HepG2 (cell line): ENCODE measurements at regions not wholly inside any gene's neighbourhood (a gene's known extent, or its start where the extent isn't known, plus 50 kb on each side); places are given as distances from the start of the nearest gene placed in this dataset.

ENCODE experiments used
- AGO1 ChIP-seq: fragments of 200-400 bp; formaldehyde crosslinking; IDR thresholded peaks from 2 replicates; pipeline ENCODE4 v1.6.1; 2017; ENCODE audit warnings: mild to moderate bottlenecking, low read depth, low read length, moderate library complexity; ENCODE audit not compliant: poor library complexity, severe bottlenecking
- BRD4 ChIP-seq: sonication (generic); formaldehyde crosslinking; IDR thresholded peaks from 2 replicates; pipeline ENCODE4 v1.4.0; 2020; ENCODE audit warnings: missing genetic modification reagents
- GABPB1 ChIP-seq: IDR thresholded peaks from 2 replicates; pipeline ENCODE4 v1.6.1; 2016; ENCODE audit warnings: mild to moderate bottlenecking, missing genetic modification reagents, moderate library complexity, missing compliant biosample characterization
- HNRNPL ChIP-seq: fragments of 200-400 bp; formaldehyde crosslinking; IDR thresholded peaks from 2 replicates; pipeline ENCODE4 v1.6.1; 2017; ENCODE audit warnings: mild to moderate bottlenecking, low read depth, low read length
- LCORL ChIP-seq, 2 experiments: fragments of 450-650 bp in 1 of 2; sonication (generic) in 1 of 2; formaldehyde crosslinking in 1 of 2; IDR thresholded peaks; 2 replicates each; pipeline versions ENCODE4 v1.5.0 to v1.6.1; 2017 to 2020; ENCODE audit warnings: antibody characterized with exemption in 1 of 2, missing genetic modification reagents in 1 of 2
- NFATC3 ChIP-seq: sonication (generic); formaldehyde crosslinking; IDR thresholded peaks from 2 replicates; pipeline ENCODE4 v1.5.1; 2020; ENCODE audit warnings: mild to moderate bottlenecking, missing genetic modification reagents
- NFYC ChIP-seq: IDR thresholded peaks from 2 replicates; pipeline ENCODE4 v1.6.1; 2016; ENCODE audit warnings: missing genetic modification reagents, missing compliant biosample characterization
- PRDM15 ChIP-seq: sonication (generic); formaldehyde crosslinking; IDR thresholded peaks from 2 replicates; pipeline ENCODE4 v1.4.0; 2020; ENCODE audit warnings: missing genetic modification reagents
- THRA ChIP-seq: sonication (generic); formaldehyde crosslinking; IDR thresholded peaks from 2 replicates; pipeline ENCODE4 v1.4.0; 2020; ENCODE audit warnings: missing genetic modification reagents, borderline replicate concordance
- ZBED4 ChIP-seq: sonication (generic); formaldehyde crosslinking; IDR thresholded peaks from 2 replicates; pipeline ENCODE4 v1.4.0; 2020; ENCODE audit warnings: missing genetic modification reagents, borderline replicate concordance
- ZC3H4 ChIP-seq: sonication (generic); formaldehyde crosslinking; IDR thresholded peaks from 2 replicates; pipeline ENCODE4 v1.4.0; 2020; ENCODE audit warnings: missing genetic modification reagents, borderline replicate concordance
- ZNF7 ChIP-seq: IDR thresholded peaks from 2 replicates; pipeline ENCODE4 v1.6.1; 2016; ENCODE audit warnings: missing biosample characterization, missing genetic modification reagents
- ZSCAN25 ChIP-seq: sonication (generic); formaldehyde crosslinking; IDR thresholded peaks from 2 replicates; pipeline ENCODE4 v1.8.0; 2022; ENCODE audit warnings: mild to moderate bottlenecking, missing genetic modification reagents
- ZSCAN9 ChIP-seq: IDR thresholded peaks from 2 replicates; pipeline ENCODE4 v1.6.1; 2016; ENCODE audit warnings: borderline replicate concordance
- ZXDC ChIP-seq: sonication (generic); formaldehyde crosslinking; IDR thresholded peaks from 2 replicates; pipeline ENCODE4 v1.5.0; 2020; ENCODE audit warnings: mild to moderate bottlenecking, missing genetic modification reagents

GRCh38 chr16:21521390-21522143 is 77.8 kb upstream of the METTL9 start (continued):
- TF ChIP-seq ZXDC (CRISPR knock-in tag) (0 out of 2 replicates have a peak, but pooled peaks have one; percentile 48), THRA (CRISPR knock-in tag) (peak; percentile 94), ZSCAN25 (peak; percentile 78), ZBED4 (peak; percentile 75; the same call in 1 of the 2 replicates), ZSCAN9 (peak; percentile 68; the same call in 1 of the 2 replicates), ZC3H4 (CRISPR knock-in tag) (peak; percentile 89), AGO1 (peak; percentile 51), HNRNPL (peak; percentile 89), LCORL (IDR thresholded peaks at IDR 0.05) (peak; percentile 77; the same call in 1 of the 2 replicates), LCORL (CRISPR knock-in tag; IDR thresholded peaks at IDR 0.05) (peak; percentile 98), BRD4 (CRISPR knock-in tag) (peak; percentile 83), NFATC3 (peak; percentile 77; the same call in 1 of the 2 replicates), GABPB1 (CRISPR knock-in tag) (peak; percentile 76), NFYC (CRISPR knock-in tag) (peak; percentile 40), ZNF7 (CRISPR knock-in tag) (peak; percentile 25; the same call in 1 of the 2 replicates), PRDM15 (CRISPR knock-in tag) (peak; percentile 62; the same call in 1 of the 2 replicates)
